Endothelial cell of umbilical vein (primary cell): ENCODE measurements at regions not wholly inside any gene's neighbourhood (a gene's known extent, or its start where the extent isn't known, plus 50 kb on each side); places are given as distances from the start of the nearest gene placed in this dataset.

ENCODE experiments used
- BruUV-seq: library from RNA; stranded (reverse); fragments of 400-500 nt; replicated peaks from 2 replicates; lab custom pipeline; 2021; lab: Mats Ljungman, UMichigan
- CTCF ChIA-PET: fragments of 300-600, 350-600 bp; sonication (Branson Sonifier 250); formaldehyde crosslinking; loops from one replicate; lab custom pipeline; 2021; ENCODE audit warnings: antibody characterized with exemption, inconsistent platforms; lab: Charles Lee
- POLR2A ChIA-PET: fragments of 300-600, 350-600 bp; sonication (Branson Sonifier 250); formaldehyde crosslinking; loops from one replicate; lab custom pipeline; 2021; ENCODE audit warnings: antibody characterized with exemption, inconsistent platforms; lab: Charles Lee
- DNase-seq: peaks from one replicate; pipeline ENCODE4 v3.0.0-alpha.2; 2011; ENCODE audit warnings: low read depth, low spot score
- FAIRE-seq: peaks from 2 replicates; lab custom pipeline; 2011; peaks lifted over from hg19 to GRCh38; lab: Jason Lieb, UNC
- H2AFZ ChIP-seq: 2 replicates; pipeline ENCODE4 v1.6.0; 2012; ENCODE audit warnings: low read depth, low read length, control low read depth, inconsistent platforms
- H3K27ac ChIP-seq: 2 replicates; pipeline ENCODE4 v1.5.1; 2011; ENCODE audit warnings: low read depth, mild to moderate bottlenecking, control low read depth, low read length, moderate library complexity; ENCODE audit not compliant: insufficient read depth
- H3K27me3 ChIP-seq, 2 experiments: 2 replicates each; pipeline versions ENCODE4 v1.6.0 to v1.6.1; 2011; ENCODE audit warnings: low read length in 2 of 2, mixed read lengths in 1 of 2; ENCODE audit not compliant: control insufficient read depth in 2 of 2, insufficient read depth in 2 of 2
- H3K36me3 ChIP-seq, 2 experiments: 2 replicates in 1 of 2; 3 replicates in 1 of 2; pipeline ENCODE4 v1.5.1; 2011; ENCODE audit warnings: low read length in 2 of 2, mild to moderate bottlenecking in 1 of 2, moderate library complexity in 1 of 2; ENCODE audit not compliant: control insufficient read depth in 2 of 2, insufficient read depth in 2 of 2; ENCODE audit errors: extremely low read depth in 1 of 2
- H3K4me1 ChIP-seq: 3 replicates; pipeline ENCODE4 v1.5.1; 2011; ENCODE audit warnings: mild to moderate bottlenecking, low read length; ENCODE audit not compliant: control insufficient read depth, insufficient read depth; ENCODE audit errors: extremely low read depth
- H3K4me2 ChIP-seq: 2 replicates; pipeline ENCODE4 v1.6.1; 2011; ENCODE audit warnings: low read length, control low read depth, mixed read lengths; ENCODE audit not compliant: insufficient read depth
- H3K4me3 ChIP-seq, 3 experiments: fragments of 200-600 bp in 1 of 3; sonication (generic), shearing (Covaris generic) in 1 of 3; replicated peaks in 1 of 3; 2 replicates each; pipeline ENCODE4 v1.5.1; 2011 to 2016; ENCODE audit warnings: control low read depth in 3 of 3, low read length in 3 of 3, mild to moderate bottlenecking in 2 of 3, inconsistent platforms in 1 of 3, low read depth in 1 of 3, moderate library complexity in 1 of 3; ENCODE audit not compliant: insufficient read depth in 1 of 3
- H3K79me2 ChIP-seq: 2 replicates; pipeline ENCODE4 v1.6.0; 2012; ENCODE audit warnings: low read length, inconsistent platforms; ENCODE audit not compliant: control insufficient read depth, insufficient read depth
- H3K9ac ChIP-seq: replicated peaks from 2 replicates; pipeline ENCODE3; 2011; ENCODE audit warnings: low read length, control low read depth; ENCODE audit not compliant: insufficient read depth; ENCODE audit errors: extremely low read depth
- H3K9me1 ChIP-seq: replicated peaks from 3 replicates; pipeline ENCODE4 v1.6.0; 2011; ENCODE audit warnings: mild to moderate bottlenecking, low read length; ENCODE audit not compliant: control insufficient read depth, insufficient read depth; ENCODE audit errors: extremely low read depth
- H3K9me3 ChIP-seq: replicated peaks from 2 replicates; pipeline ENCODE4 v1.5.1; 2012; ENCODE audit warnings: low read length, inconsistent platforms; ENCODE audit not compliant: control insufficient read depth, insufficient read depth
- H4K20me1 ChIP-seq: replicated peaks from 2 replicates; pipeline ENCODE3; 2011; ENCODE audit warnings: mild to moderate bottlenecking, low read length; ENCODE audit not compliant: control insufficient read depth, insufficient read depth; ENCODE audit errors: extremely low read depth
- EZH2 ChIP-seq: IDR thresholded peaks from 2 replicates; pipeline ENCODE4 v1.6.1; 2012; ENCODE audit warnings: borderline replicate concordance, low read depth, mild to moderate bottlenecking, moderate library complexity, low read length, inconsistent platforms; ENCODE audit not compliant: severe bottlenecking
- FOS ChIP-seq: IDR thresholded peaks from 2 replicates; pipeline ENCODE4 v1.6.1; 2011; ENCODE audit warnings: mild to moderate bottlenecking, low read length, moderate library complexity, borderline replicate concordance; ENCODE audit not compliant: insufficient read depth
- GATA2 ChIP-seq: IDR thresholded peaks from 2 replicates; pipeline ENCODE4 v1.7.0; 2011; ENCODE audit warnings: low read depth, mild to moderate bottlenecking, moderate library complexity, mixed read lengths, low read length; ENCODE audit not compliant: insufficient read length, insufficient read depth
- JUN ChIP-seq: IDR thresholded peaks from 2 replicates; pipeline ENCODE4 v1.6.1; 2011; ENCODE audit warnings: borderline replicate concordance, low read depth; ENCODE audit not compliant: insufficient read length, insufficient read depth
- MYC ChIP-seq: IDR thresholded peaks from one replicate; pipeline ENCODE4 v1.6.1; 2011; ENCODE audit warnings: mild to moderate bottlenecking, low read depth, low read length
- POLR2A ChIP-seq: IDR thresholded peaks from 2 replicates; pipeline ENCODE4 v1.6.1; 2012; ENCODE audit warnings: low read depth, mild to moderate bottlenecking, control low read depth, low read length
- POLR2AphosphoS5 ChIP-seq: IDR thresholded peaks from 2 replicates; pipeline ENCODE4 v1.6.1; 2012; ENCODE audit warnings: low read depth, mild to moderate bottlenecking, control low read depth, low read length, moderate library complexity; ENCODE audit not compliant: insufficient read depth
- dilution Hi-C: fragments of 300-500 bp; cut with MboI; formaldehyde crosslinking; loops from one replicate; pipeline ENCODE4 v1.15.0; 2019; ENCODE audit warnings: low sequenced_read_pairs; ENCODE audit not compliant: extremely low pct_ligation_motif_present
- intact Hi-C: fragments of 100-400 bp; cut with micrococcal nuclease; formaldehyde crosslinking; loops from one replicate; pipeline ENCODE4 v1.10.0; 2022
- TF ChIP-seq, protein P1 (sequence below), 2 donors: IDR thresholded peaks; 1 replicate in 1 of 2; 2 replicates in 1 of 2; pipeline ENCODE4 v1.5.1; 2011; ENCODE audit warnings: low read length in 2 of 2, mild to moderate bottlenecking in 2 of 2, moderate library complexity in 2 of 2, control low read depth in 1 of 2, inconsistent platforms in 1 of 2, low read depth in 1 of 2; ENCODE audit not compliant: insufficient read depth in 1 of 2; ENCODE audit errors: extremely low read depth in 1 of 2
- TF ChIP-seq, protein P2 (sequence below): IDR thresholded peaks from 2 replicates; pipeline ENCODE4 v1.6.1; 2011; ENCODE audit not compliant: insufficient read depth, insufficient read length

DNA sequence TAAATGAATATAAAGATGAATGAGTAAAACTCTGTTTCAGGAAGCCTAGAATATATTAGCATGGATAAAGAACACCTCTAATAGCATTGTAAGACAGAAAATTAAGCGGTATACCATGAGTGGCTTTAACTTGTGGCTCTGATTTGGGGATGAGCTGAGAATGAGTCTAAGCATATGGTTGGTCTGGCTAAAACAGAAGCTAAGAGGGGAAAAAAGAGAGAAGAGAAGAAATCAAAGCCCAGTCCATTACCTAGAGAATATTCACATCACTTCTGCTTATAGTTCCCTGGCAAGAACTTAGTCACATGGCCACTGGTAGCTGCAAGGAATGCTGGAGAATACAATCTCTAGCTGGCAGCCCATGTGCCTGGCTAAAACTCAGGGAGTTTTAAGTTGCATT is 414.5 kb downstream of the PRDM5 start:
- H3K9me1 ChIP-seq: no peaks in the 10 kb centered on the region
- no peak for FAIRE-seq
- dilution Hi-C loops (no loop called here), intact Hi-C loops (no loop called here)
- POLR2A ChIA-PET: no interaction called here
- no peak overlapping the region for H3K4me2 ChIP-seq
- H3K27ac ChIP-seq: no peak overlapping the region
- H3K9me3 ChIP-seq: no peaks in the 10 kb centered on the region
- no peaks in the 10 kb centered on the region for H4K20me1 ChIP-seq
- no peaks in the 10 kb centered on the region for H3K79me2 ChIP-seq
- CTCF ChIA-PET: no interaction called here
- no peak overlapping the region for H3K9ac ChIP-seq
- no peak overlapping the region for H2AFZ ChIP-seq
- H3K36me3 ChIP-seq: no peaks in the 10 kb centered on the region
- DNase-seq: no peak
- no TSS peak for BruUV-seq
- no peaks in the 10 kb centered on the region for H3K4me1 ChIP-seq
- TF ChIP-seq FOS (no peak), POLR2A (no peak), EZH2 (no peak), JUN (no peak), GATA2 (no peak), POLR2AphosphoS5 (no peak), MYC (no peak)
- TF ChIP-seq, protein P1, sequence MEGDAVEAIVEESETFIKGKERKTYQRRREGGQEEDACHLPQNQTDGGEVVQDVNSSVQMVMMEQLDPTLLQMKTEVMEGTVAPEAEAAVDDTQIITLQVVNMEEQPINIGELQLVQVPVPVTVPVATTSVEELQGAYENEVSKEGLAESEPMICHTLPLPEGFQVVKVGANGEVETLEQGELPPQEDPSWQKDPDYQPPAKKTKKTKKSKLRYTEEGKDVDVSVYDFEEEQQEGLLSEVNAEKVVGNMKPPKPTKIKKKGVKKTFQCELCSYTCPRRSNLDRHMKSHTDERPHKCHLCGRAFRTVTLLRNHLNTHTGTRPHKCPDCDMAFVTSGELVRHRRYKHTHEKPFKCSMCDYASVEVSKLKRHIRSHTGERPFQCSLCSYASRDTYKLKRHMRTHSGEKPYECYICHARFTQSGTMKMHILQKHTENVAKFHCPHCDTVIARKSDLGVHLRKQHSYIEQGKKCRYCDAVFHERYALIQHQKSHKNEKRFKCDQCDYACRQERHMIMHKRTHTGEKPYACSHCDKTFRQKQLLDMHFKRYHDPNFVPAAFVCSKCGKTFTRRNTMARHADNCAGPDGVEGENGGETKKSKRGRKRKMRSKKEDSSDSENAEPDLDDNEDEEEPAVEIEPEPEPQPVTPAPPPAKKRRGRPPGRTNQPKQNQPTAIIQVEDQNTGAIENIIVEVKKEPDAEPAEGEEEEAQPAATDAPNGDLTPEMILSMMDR (IDR thresholded peaks at IDR 0.05; ENCODE audit: extremely low read depth in 1 of 2, insufficient read depth in 1 of 2, low read depth in 1 of 2, low read length in 2 of 2): no peak
- TF ChIP-seq, protein P2, sequence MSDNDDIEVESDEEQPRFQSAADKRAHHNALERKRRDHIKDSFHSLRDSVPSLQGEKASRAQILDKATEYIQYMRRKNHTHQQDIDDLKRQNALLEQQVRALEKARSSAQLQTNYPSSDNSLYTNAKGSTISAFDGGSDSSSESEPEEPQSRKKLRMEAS: no peak
- no peaks in the 10 kb centered on the region for H3K27me3 ChIP-seq
- no peak overlapping the region for H3K4me3 ChIP-seq
